ENCODE measurements at regions not wholly inside any gene's neighbourhood (a gene's known extent, or its start where the extent isn't known, plus 50 kb on each side); places are given as distances from the start of the nearest gene placed in this dataset.

- DNase-seq = no peak
Observed at GRCh38 chr20:39658662-39659409, 696.7 kb downstream of the DHX35 start.

GRCh38 chr20:39654171-39654570 is 692.0 kb downstream of the DHX35 start:
- DNase-seq = no peak

GRCh38 chr20:39651645-39652325 is 689.6 kb downstream of the DHX35 start:
- peak; percentile 62 for DNase-seq

- no peak for DNase-seq
Observed at GRCh38 chr20:39646874-39647413, 684.8 kb downstream of the DHX35 start.

GRCh38 chr20:39645131-39645530 is 683.0 kb downstream of the DHX35 start:
- DNase-seq = peak; percentile 29

GRCh38 chr20:39643292-39643691 is 681.1 kb downstream of the DHX35 start:
- DNase-seq = no peak

- no peak for DNase-seq
Observed at GRCh38 chr20:39641423-39641822, 679.3 kb downstream of the DHX35 start.

GRCh38 chr20:39640147-39640546 is 678.0 kb downstream of the DHX35 start:
- DNase-seq = no peak

GRCh38 chr20:39638731-39639130 is 676.6 kb downstream of the DHX35 start:
- no peak for DNase-seq

GRCh38 chr20:39633689-39634088 is 671.5 kb downstream of the DHX35 start:
- DNase-seq = no peak

GRCh38 chr20:39632757-39633156 is 670.6 kb downstream of the DHX35 start:
- DNase-seq = no peak

GRCh38 chr20:39632176-39632575 is 670.0 kb downstream of the DHX35 start:
- no peak for DNase-seq

- DNase-seq = no peak
Observed at GRCh38 chr20:39631557-39631956, 669.4 kb downstream of the DHX35 start.

- no peak for DNase-seq
Observed at GRCh38 chr20:39630215-39630908, 668.2 kb downstream of the DHX35 start.

- DNase-seq = no peak
Observed at GRCh38 chr20:39627765-39628164, 665.6 kb downstream of the DHX35 start.

GRCh38 chr20:39624316-39624715 is 662.2 kb downstream of the DHX35 start:
- DNase-seq = no peak

GRCh38 chr20:39623584-39624234 is 661.6 kb downstream of the DHX35 start:
- no peak for DNase-seq

- no peak for DNase-seq
Observed at GRCh38 chr20:39619271-39619785, 657.2 kb downstream of the DHX35 start.

GRCh38 chr20:39611901-39612300 is 649.8 kb downstream of the DHX35 start:
- DNase-seq = no peak

- no peak for DNase-seq
Observed at GRCh38 chr20:39607141-39607540, 645.0 kb downstream of the DHX35 start.

GRCh38 chr20:39605908-39606307 is 643.8 kb downstream of the DHX35 start:
- DNase-seq = no peak

GRCh38 chr20:39605361-39605760 is 643.2 kb downstream of the DHX35 start:
- DNase-seq = no peak

GRCh38 chr20:39603219-39603618 is 641.1 kb downstream of the DHX35 start:
- no peak for DNase-seq

Measured in retina (tissue), 1 donor.